22Rv1 (cell line): ENCODE measurements at regions not wholly inside any gene's neighbourhood (a gene's known extent, or its start where the extent isn't known, plus 50 kb on each side); places are given as distances from the start of the nearest gene placed in this dataset.

Experiments
- ZFX ChIP-seq: fragments of 450-650 bp; IDR thresholded peaks from 2 replicates; pipeline ENCODE4 v1.6.1; 2017; ENCODE audit warnings: antibody characterized with exemption, borderline replicate concordance
- TF ChIP-seq, protein P1 (sequence below): fragments of 450-650 bp; IDR thresholded peaks from 2 replicates; pipeline ENCODE4 v1.5.1; 2017; ENCODE audit warnings: mild to moderate bottlenecking

DNA sequence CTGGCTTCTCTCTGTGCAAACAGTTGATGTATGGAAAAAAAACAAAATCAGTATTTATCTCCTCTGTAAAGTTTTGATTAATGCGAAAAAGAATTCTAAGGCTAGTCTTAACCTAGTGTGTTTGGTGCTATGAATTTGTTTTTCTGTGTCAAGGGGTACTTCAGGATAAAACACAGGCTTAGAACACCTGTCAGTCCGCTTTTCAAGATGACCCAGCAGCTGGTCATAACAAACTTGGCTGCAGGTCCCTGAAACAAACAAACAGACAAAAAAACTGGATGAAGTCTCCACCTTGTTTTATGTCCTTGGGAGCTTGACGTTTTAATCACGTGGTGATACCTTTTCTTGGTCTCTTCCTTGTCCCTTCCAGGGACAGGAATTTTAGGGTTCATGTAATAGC, 689.3 kb downstream of the UQCRFS1 start:
- TF ChIP-seq, protein P1, sequence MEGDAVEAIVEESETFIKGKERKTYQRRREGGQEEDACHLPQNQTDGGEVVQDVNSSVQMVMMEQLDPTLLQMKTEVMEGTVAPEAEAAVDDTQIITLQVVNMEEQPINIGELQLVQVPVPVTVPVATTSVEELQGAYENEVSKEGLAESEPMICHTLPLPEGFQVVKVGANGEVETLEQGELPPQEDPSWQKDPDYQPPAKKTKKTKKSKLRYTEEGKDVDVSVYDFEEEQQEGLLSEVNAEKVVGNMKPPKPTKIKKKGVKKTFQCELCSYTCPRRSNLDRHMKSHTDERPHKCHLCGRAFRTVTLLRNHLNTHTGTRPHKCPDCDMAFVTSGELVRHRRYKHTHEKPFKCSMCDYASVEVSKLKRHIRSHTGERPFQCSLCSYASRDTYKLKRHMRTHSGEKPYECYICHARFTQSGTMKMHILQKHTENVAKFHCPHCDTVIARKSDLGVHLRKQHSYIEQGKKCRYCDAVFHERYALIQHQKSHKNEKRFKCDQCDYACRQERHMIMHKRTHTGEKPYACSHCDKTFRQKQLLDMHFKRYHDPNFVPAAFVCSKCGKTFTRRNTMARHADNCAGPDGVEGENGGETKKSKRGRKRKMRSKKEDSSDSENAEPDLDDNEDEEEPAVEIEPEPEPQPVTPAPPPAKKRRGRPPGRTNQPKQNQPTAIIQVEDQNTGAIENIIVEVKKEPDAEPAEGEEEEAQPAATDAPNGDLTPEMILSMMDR, result no peak
- no peak for TF ChIP-seq ZFX
